ENCODE measurements at regions not wholly inside any gene's neighbourhood (a gene's known extent, or its start where the extent isn't known, plus 50 kb on each side); places are given as distances from the start of the nearest gene placed in this dataset.

GRCh38 chr6:84979541-84979940, 215.1 kb upstream of the TBX18 start:
- Histone ChIP-seq H3K27ac (ENCODE audit: low read depth in 1 of 2, low read length in 2 of 2) (no peak overlapping the region), H3K9me3 (ENCODE audit: control insufficient read depth in 4 of 4, low read length in 3 of 4) (no peaks in the 10 kb centered on the region), H3K4me1 (ENCODE audit: control insufficient read depth in 4 of 4, insufficient read depth in 4 of 4, low read length in 3 of 4) (no peaks in the 10 kb centered on the region), H3K36me3 (ENCODE audit: control insufficient read depth in 4 of 4, insufficient read depth in 3 of 4, low read depth in 1 of 4, low read length in 3 of 4) (no peaks in the 10 kb centered on the region), H3K4me3 (ENCODE audit: low read depth in 1 of 3, low read length in 3 of 3) (no peak overlapping the region), H3K9ac (ENCODE audit: low read depth in 1 of 2, low read length in 2 of 2) (no peak overlapping the region), H3K27me3 (ENCODE audit: control insufficient read depth in 4 of 4, insufficient read depth in 4 of 4, low read length in 3 of 4) (peaks cover 0 to 4% (median 1%) of the 10 kb centered on the region in 4 donors)
- no peak for DNase-seq (ENCODE audit: low spot score)
- TF ChIP-seq HNF4G (IDR thresholded peaks at IDR 0.05) = no peak
- no peak for TF ChIP-seq YY1 (IDR thresholded peaks at IDR 0.05)
- no peak for TF ChIP-seq SP1 (IDR thresholded peaks at IDR 0.05)
- 74% methylated on average over 1 of the region's 1 CpG for WGBS

GRCh38 chr6:84977363-84977705, 212.9 kb upstream of the TBX18 start:
- H3K36me3 ChIP-seq (ENCODE audit: control insufficient read depth in 4 of 4, insufficient read depth in 3 of 4, low read depth in 1 of 4, low read length in 3 of 4) = no peaks in the 10 kb centered on the region
- TF ChIP-seq RXRA (IDR thresholded peaks at IDR 0.05) = no peak
- no peak for TF ChIP-seq ATF3 (IDR thresholded peaks at IDR 0.05)
- H3K27me3 ChIP-seq (ENCODE audit: control insufficient read depth in 4 of 4, insufficient read depth in 4 of 4, low read length in 3 of 4) = peaks cover 0 to 4% (median 1%) of the 10 kb centered on the region in 4 donors
- H3K9me3 ChIP-seq (ENCODE audit: control insufficient read depth in 4 of 4, low read length in 3 of 4) = no peaks in the 10 kb centered on the region
- 67% methylated on average over 1 of the region's 1 CpG for WGBS
- DNase-seq (ENCODE audit: low spot score) = no peak
- H3K4me3 ChIP-seq (ENCODE audit: low read depth in 1 of 3, low read length in 3 of 3) = no peak overlapping the region
- no peak overlapping the region for H3K9ac ChIP-seq (ENCODE audit: low read depth in 1 of 2, low read length in 2 of 2)
- no peak overlapping the region for H3K27ac ChIP-seq (ENCODE audit: low read depth in 1 of 2, low read length in 2 of 2)
- no peaks in the 10 kb centered on the region for H3K4me1 ChIP-seq (ENCODE audit: control insufficient read depth in 4 of 4, insufficient read depth in 4 of 4, low read length in 3 of 4)

- Histone ChIP-seq H3K9ac (ENCODE audit: low read depth in 1 of 2, low read length in 2 of 2) (no peak overlapping the region), H3K4me1 (ENCODE audit: control insufficient read depth in 4 of 4, insufficient read depth in 4 of 4, low read length in 3 of 4) (no peaks in the 10 kb centered on the region), H3K36me3 (ENCODE audit: control insufficient read depth in 4 of 4, insufficient read depth in 3 of 4, low read depth in 1 of 4, low read length in 3 of 4) (no peaks in the 10 kb centered on the region), H3K9me3 (ENCODE audit: control insufficient read depth in 4 of 4, low read length in 3 of 4) (no peaks in the 10 kb centered on the region), H3K27me3 (ENCODE audit: control insufficient read depth in 4 of 4, insufficient read depth in 4 of 4, low read length in 3 of 4) (peaks cover 0 to 4% (median 3%) of the 10 kb centered on the region in 4 donors), H3K4me3 (ENCODE audit: low read depth in 1 of 3, low read length in 3 of 3) (no peak overlapping the region), H3K27ac (ENCODE audit: low read depth in 1 of 2, low read length in 2 of 2) (no peak overlapping the region)
- TF ChIP-seq FOXA1 (IDR thresholded peaks at IDR 0.05) = no peak
- no peak for DNase-seq (ENCODE audit: low spot score)
- 59% methylated on average over 4 of the region's 4 CpGs for WGBS
Observed at GRCh38 chr6:84976526-84977362, 212.3 kb upstream of the TBX18 start.

- H3K4me3 ChIP-seq (ENCODE audit: low read depth in 1 of 3, low read length in 3 of 3) = no peak overlapping the region
Observed at GRCh38 chr6:84975316-84975715, 210.9 kb upstream of the TBX18 start.

More at GRCh38 chr6:84975316-84975715, 210.9 kb upstream of the TBX18 start:
- 82% methylated on average over 1 of the region's 1 CpG for WGBS
- Histone ChIP-seq H3K9me3 (ENCODE audit: control insufficient read depth in 4 of 4, low read length in 3 of 4) (no peaks in the 10 kb centered on the region), H3K27me3 (ENCODE audit: control insufficient read depth in 4 of 4, insufficient read depth in 4 of 4, low read length in 3 of 4) (peaks cover 0 to 4% (median 1%) of the 10 kb centered on the region in 4 donors), H3K9ac (ENCODE audit: low read depth in 1 of 2, low read length in 2 of 2) (no peak overlapping the region), H3K4me1 (ENCODE audit: control insufficient read depth in 4 of 4, insufficient read depth in 4 of 4, low read length in 3 of 4) (no peaks in the 10 kb centered on the region), H3K27ac (ENCODE audit: low read depth in 1 of 2, low read length in 2 of 2) (no peak overlapping the region), H3K36me3 (ENCODE audit: control insufficient read depth in 4 of 4, insufficient read depth in 3 of 4, low read depth in 1 of 4, low read length in 3 of 4) (no peaks in the 10 kb centered on the region)
- TF ChIP-seq FOXA2 (IDR thresholded peaks at IDR 0.05) (no peak), RXRA (IDR thresholded peaks at IDR 0.05) (no peak), HNF4G (IDR thresholded peaks at IDR 0.05) (no peak), MAX (IDR thresholded peaks at IDR 0.05) (no peak), NR2F2 (IDR thresholded peaks at IDR 0.05) (no peak), SP1 (IDR thresholded peaks at IDR 0.05) (no peak), FOXA1 (IDR thresholded peaks at IDR 0.05) (no peak), YY1 (IDR thresholded peaks at IDR 0.05) (no peak), GABPA (IDR thresholded peaks at IDR 0.05 in 1 of 2, conservative IDR thresholded peaks at IDR 0.05 in 1 of 2) (no peak), CTCF (IDR thresholded peaks at IDR 0.05; ENCODE audit: low read depth, low read length, missing input control) (no peak), EGR1 (IDR thresholded peaks at IDR 0.05; ENCODE audit: low read depth in 2 of 2) (no peak), ZBTB33 (IDR thresholded peaks at IDR 0.05) (no peak)
- DNase-seq (ENCODE audit: low spot score) = no peak
